HepG2 (cell line): ENCODE measurements at regions not wholly inside any gene's neighbourhood (a gene's known extent, or its start where the extent isn't known, plus 50 kb on each side); places are given as distances from the start of the nearest gene placed in this dataset.

Experiments
- CEBPB ChIP-seq: IDR thresholded peaks from 2 replicates; pipeline ENCODE4 v1.6.1; 2011; ENCODE audit warnings: low read depth, low read length, improper control_type of control experiment, borderline replicate concordance
- CEBPG ChIP-seq: IDR thresholded peaks from 2 replicates; pipeline ENCODE4 v1.6.1; 2016
- JUN ChIP-seq: sonication (generic); formaldehyde crosslinking; IDR thresholded peaks from 2 replicates; pipeline ENCODE4 v1.4.0; 2020; ENCODE audit warnings: mild to moderate bottlenecking, missing genetic modification reagents
- NR1H2 ChIP-seq: sonication (generic); formaldehyde crosslinking; IDR thresholded peaks from 2 replicates; pipeline ENCODE4 v1.8.1; 2022; ENCODE audit warnings: low read depth, missing genetic modification reagents, borderline replicate concordance
- POLR2A ChIP-seq, 2 experiments: IDR thresholded peaks; 2 replicates each; pipeline ENCODE4 v1.6.1; 2011; ENCODE audit warnings: low read depth in 2 of 2, low read length in 2 of 2, mild to moderate bottlenecking in 1 of 2, moderate library complexity in 1 of 2; ENCODE audit not compliant: insufficient read depth in 1 of 2
- ZFP36 ChIP-seq: fragments of 150-350 bp; IDR thresholded peaks from 2 replicates; pipeline ENCODE4 v1.6.1; 2018; ENCODE audit warnings: borderline replicate concordance, low read length, low read depth; ENCODE audit not compliant: partially characterized antibody
- ZNF121 ChIP-seq: sonication (generic); formaldehyde crosslinking; IDR thresholded peaks from 2 replicates; pipeline ENCODE4 v1.5.0; 2020; ENCODE audit warnings: mild to moderate bottlenecking, missing genetic modification reagents
- ZNF367 ChIP-seq: sonication (generic); formaldehyde crosslinking; IDR thresholded peaks from 2 replicates; pipeline ENCODE4 v1.4.0; 2020; ENCODE audit warnings: missing genetic modification reagents, borderline replicate concordance
- ZNF577 ChIP-seq: sonication (generic); formaldehyde crosslinking; IDR thresholded peaks from 2 replicates; pipeline ENCODE4 v1.4.0; 2020; ENCODE audit warnings: mild to moderate bottlenecking, low read depth, missing genetic modification reagents, borderline replicate concordance
- ZNF772 ChIP-seq: sonication (generic); formaldehyde crosslinking; IDR thresholded peaks from 2 replicates; pipeline ENCODE4 v1.5.0; 2020; ENCODE audit warnings: mild to moderate bottlenecking, missing genetic modification reagents
- TF ChIP-seq, protein P1 (sequence below): IDR thresholded peaks from 2 replicates; pipeline ENCODE4 v1.6.1; 2012; ENCODE audit warnings: low read depth, low read length, improper control_type of control experiment
- TF ChIP-seq, protein P2 (sequence below): sonication (generic); formaldehyde crosslinking; IDR thresholded peaks from 2 replicates; pipeline ENCODE4 v1.4.0; 2020; ENCODE audit warnings: missing genetic modification reagents, mild to moderate bottlenecking, borderline replicate concordance
- TF ChIP-seq, protein P3 (sequence below): sonication (generic); formaldehyde crosslinking; IDR thresholded peaks from 2 replicates; pipeline ENCODE4 v1.5.0; 2020; ENCODE audit warnings: mild to moderate bottlenecking, missing genetic modification reagents, moderate library complexity
- TF ChIP-seq, protein P4 (sequence below): sonication (generic); formaldehyde crosslinking; IDR thresholded peaks from 2 replicates; pipeline ENCODE4 v1.4.0; 2020; ENCODE audit warnings: mild to moderate bottlenecking, missing genetic modification reagents, borderline replicate concordance

DNA sequence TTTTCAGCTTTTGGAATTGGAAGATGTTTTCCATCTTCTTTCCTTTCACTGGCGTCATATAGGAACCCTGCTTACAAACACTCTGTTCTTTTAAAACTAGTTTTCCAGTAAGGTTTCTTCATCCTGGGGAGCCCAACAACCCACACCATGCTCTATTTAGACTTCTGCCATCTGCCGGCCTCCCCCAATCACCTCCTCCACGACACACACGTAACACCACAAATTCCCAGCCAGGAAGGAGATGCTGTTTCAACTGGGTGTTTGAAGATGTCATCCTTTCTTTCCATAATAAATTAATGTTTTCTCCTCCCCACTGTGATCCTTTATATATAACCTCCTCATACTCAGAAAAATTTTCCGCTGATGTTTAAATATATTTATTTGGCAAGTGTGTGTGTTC is 231.4 kb upstream of the DDHD1 start:
- TF ChIP-seq, protein P1, sequence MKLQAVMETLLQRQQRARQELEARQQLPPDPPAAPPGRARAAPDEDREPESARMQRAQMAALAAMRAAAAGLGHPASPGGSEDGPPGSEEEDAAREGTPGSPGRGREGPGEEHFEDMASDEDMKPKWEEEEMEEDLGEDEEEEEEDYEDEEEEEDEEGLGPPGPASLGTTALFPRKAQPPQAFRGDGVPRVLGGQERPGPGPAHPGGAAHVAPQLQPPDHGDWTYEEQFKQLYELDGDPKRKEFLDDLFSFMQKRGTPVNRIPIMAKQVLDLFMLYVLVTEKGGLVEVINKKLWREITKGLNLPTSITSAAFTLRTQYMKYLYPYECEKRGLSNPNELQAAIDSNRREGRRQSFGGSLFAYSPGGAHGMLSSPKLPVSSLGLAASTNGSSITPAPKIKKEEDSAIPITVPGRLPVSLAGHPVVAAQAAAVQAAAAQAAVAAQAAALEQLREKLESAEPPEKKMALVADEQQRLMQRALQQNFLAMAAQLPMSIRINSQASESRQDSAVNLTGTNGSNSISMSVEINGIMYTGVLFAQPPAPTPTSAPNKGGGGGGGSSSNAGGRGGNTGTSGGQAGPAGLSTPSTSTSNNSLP = no peak
- TF ChIP-seq, protein P2, sequence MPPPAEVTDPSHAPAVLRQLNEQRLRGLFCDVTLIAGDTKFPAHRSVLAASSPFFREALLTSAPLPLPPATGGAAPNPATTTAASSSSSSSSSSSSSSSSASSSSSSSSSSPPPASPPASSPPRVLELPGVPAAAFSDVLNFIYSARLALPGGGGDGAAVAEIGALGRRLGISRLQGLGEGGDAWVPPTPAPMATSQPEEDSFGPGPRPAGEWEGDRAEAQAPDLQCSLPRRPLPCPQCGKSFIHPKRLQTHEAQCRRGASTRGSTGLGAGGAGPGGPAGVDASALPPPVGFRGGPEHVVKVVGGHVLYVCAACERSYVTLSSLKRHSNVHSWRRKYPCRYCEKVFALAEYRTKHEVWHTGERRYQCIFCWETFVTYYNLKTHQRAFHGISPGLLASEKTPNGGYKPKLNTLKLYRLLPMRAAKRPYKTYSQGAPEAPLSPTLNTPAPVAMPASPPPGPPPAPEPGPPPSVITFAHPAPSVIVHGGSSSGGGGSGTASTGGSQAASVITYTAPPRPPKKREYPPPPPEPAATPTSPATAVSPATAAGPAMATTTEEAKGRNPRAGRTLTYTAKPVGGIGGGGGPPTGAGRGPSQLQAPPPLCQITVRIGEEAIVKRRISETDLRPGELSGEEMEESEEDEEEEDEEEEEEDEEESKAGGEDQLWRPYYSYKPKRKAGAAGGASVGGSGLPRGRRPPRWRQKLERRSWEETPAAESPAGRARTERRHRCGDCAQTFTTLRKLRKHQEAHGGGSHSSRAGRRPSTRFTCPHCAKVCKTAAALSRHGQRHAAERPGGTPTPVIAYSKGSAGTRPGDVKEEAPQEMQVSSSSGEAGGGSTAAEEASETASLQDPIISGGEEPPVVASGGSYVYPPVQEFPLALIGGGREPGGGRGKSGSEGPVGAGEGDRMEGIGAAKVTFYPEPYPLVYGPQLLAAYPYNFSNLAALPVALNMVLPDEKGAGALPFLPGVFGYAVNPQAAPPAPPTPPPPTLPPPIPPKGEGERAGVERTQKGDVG (CRISPR knock-in tag) = no peak
- TF ChIP-seq JUN (CRISPR knock-in tag) (no peak), ZNF121 (CRISPR knock-in tag) (no peak), NR1H2 (CRISPR knock-in tag) (no peak), CEBPG (CRISPR knock-in tag) (no peak), ZNF772 (CRISPR knock-in tag) (no peak), ZNF367 (CRISPR knock-in tag) (no peak), CEBPB (no peak), POLR2A (IDR thresholded peaks at IDR 0.05; ENCODE audit: insufficient read depth in 1 of 2, low read depth in 2 of 2, low read length in 2 of 2) (no peak), ZFP36 (no peak), ZNF577 (no peak)
- TF ChIP-seq, protein P3, sequence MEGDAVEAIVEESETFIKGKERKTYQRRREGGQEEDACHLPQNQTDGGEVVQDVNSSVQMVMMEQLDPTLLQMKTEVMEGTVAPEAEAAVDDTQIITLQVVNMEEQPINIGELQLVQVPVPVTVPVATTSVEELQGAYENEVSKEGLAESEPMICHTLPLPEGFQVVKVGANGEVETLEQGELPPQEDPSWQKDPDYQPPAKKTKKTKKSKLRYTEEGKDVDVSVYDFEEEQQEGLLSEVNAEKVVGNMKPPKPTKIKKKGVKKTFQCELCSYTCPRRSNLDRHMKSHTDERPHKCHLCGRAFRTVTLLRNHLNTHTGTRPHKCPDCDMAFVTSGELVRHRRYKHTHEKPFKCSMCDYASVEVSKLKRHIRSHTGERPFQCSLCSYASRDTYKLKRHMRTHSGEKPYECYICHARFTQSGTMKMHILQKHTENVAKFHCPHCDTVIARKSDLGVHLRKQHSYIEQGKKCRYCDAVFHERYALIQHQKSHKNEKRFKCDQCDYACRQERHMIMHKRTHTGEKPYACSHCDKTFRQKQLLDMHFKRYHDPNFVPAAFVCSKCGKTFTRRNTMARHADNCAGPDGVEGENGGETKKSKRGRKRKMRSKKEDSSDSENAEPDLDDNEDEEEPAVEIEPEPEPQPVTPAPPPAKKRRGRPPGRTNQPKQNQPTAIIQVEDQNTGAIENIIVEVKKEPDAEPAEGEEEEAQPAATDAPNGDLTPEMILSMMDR (CRISPR knock-in tag) = no peak
- TF ChIP-seq, protein P4, sequence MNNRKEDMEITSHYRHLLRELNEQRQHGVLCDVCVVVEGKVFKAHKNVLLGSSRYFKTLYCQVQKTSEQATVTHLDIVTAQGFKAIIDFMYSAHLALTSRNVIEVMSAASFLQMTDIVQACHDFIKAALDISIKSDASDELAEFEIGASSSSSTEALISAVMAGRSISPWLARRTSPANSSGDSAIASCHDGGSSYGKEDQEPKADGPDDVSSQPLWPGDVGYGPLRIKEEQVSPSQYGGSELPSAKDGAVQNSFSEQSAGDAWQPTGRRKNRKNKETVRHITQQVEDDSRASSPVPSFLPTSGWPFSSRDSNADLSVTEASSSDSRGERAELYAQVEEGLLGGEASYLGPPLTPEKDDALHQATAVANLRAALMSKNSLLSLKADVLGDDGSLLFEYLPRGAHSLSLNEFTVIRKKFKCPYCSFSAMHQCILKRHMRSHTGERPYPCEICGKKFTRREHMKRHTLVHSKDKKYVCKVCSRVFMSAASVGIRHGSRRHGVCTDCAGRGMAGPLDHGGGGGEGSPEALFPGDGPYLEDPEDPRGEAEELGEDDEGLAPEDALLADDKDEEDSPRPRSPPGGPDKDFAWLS (CRISPR knock-in tag) = no peak
